HCT116 (cell line): ENCODE measurements at regions not wholly inside any gene's neighbourhood (a gene's known extent, or its start where the extent isn't known, plus 50 kb on each side); places are given as distances from the start of the nearest gene placed in this dataset.

Experiments used
- ATAC-seq: fragments of 200-7000 bp; cut with Tn5 transposase; 2 replicates; pipeline ENCODE4 v1.9.1; 2020; ENCODE audit warnings: mild to moderate bottlenecking, moderate library complexity
- BruUV-seq: library from RNA; stranded (reverse); fragments of 400-500 nt; replicated peaks from 2 replicates; lab custom pipeline; 2021; lab: Mats Ljungman, UMichigan
- CTCF ChIA-PET: fragments of 300-600 bp; sonication (Branson Sonifier 250); formaldehyde crosslinking; loops from one replicate; lab custom pipeline; 2021; ENCODE audit warnings: antibody characterized with exemption; lab: Charles Lee
- POLR2A ChIA-PET: fragments of 300-600, 350-600 bp; sonication (Branson Sonifier 250); formaldehyde crosslinking; loops from one replicate; lab custom pipeline; 2021; ENCODE audit warnings: antibody characterized with exemption; lab: Charles Lee
- RAD21 ChIA-PET, 2 experiments: fragments of 300-600 bp; sonication (Branson Sonifier 250); formaldehyde crosslinking; loops; one replicate each; lab custom pipeline; 2023; ENCODE audit warnings: low total read pairs in 2 of 2; ENCODE audit not compliant: uncharacterized antibody in 2 of 2, unreplicated experiment in 2 of 2, low non-redundant PET in 1 of 2; lab: Charles Lee
- DNase-seq: peaks from one replicate; pipeline ENCODE4 v3.0.0-alpha.2; 2010; ENCODE audit warnings: low read depth, low spot score
- H2AFZ ChIP-seq: fragments of 200-600 bp; shearing (Covaris generic), sonication (generic); 2 replicates; pipeline ENCODE4 v1.6.1; 2017; ENCODE audit warnings: low read depth, mixed run types, mixed read lengths, antibody characterized with exemption, low read length; ENCODE audit not compliant: poor library complexity, severe bottlenecking
- H3K27ac ChIP-seq: 2 replicates; pipeline ENCODE4 v1.5.1; 2012; ENCODE audit warnings: low read depth, low read length
- H3K27me3 ChIP-seq: fragments of 200-600 bp; sonication (generic); 2 replicates; pipeline ENCODE4 v1.6.1; 2016; ENCODE audit warnings: mixed run types, low read length, mixed read lengths; ENCODE audit not compliant: insufficient read depth
- H3K36me3 ChIP-seq, 2 experiments: fragments of 200-500 bp in 1 of 2; fragments of 200-600 bp in 1 of 2; sonication (Bioruptor generic) in 1 of 2; sonication (generic) in 1 of 2; 2 replicates each; pipeline versions ENCODE4 v1.5.1 to v1.6.1; 2014 to 2016; ENCODE audit warnings: low read length in 2 of 2, inconsistent platforms in 1 of 2, mixed read lengths in 1 of 2, mixed run types in 1 of 2; ENCODE audit not compliant: insufficient read depth in 2 of 2, control insufficient read depth in 1 of 2
- H3K4me1 ChIP-seq, 2 experiments: fragments of 200-600 bp in 1 of 2; sonication (generic) in 1 of 2; 2 replicates each; pipeline versions ENCODE4 v1.5.1 to v1.6.1; 2012 to 2017; ENCODE audit warnings: low read length in 2 of 2, inconsistent platforms in 1 of 2, mild to moderate bottlenecking in 1 of 2, mixed read lengths in 1 of 2, mixed run types in 1 of 2, moderate library complexity in 1 of 2; ENCODE audit not compliant: insufficient read depth in 2 of 2, control insufficient read depth in 1 of 2
- H3K4me2 ChIP-seq: fragments of 200-600 bp; sonication (generic); 2 replicates; pipeline ENCODE4 v1.6.1; 2017; ENCODE audit warnings: mixed run types, low read length, mixed read lengths
- H3K4me3 ChIP-seq, 2 experiments: fragments of 200-600 bp in 1 of 2; sonication (generic) in 1 of 2; replicated peaks in 1 of 2; 2 replicates each; pipeline ENCODE4 v1.5.1; 2011 to 2016; ENCODE audit warnings: low read length in 2 of 2, control low read depth in 1 of 2, low read depth in 1 of 2, mild to moderate bottlenecking in 1 of 2, mixed read lengths in 1 of 2, mixed run types in 1 of 2
- H3K79me2 ChIP-seq: fragments of 200-600 bp; sonication (generic); 2 replicates; pipeline ENCODE4 v1.6.1; 2017; ENCODE audit warnings: mild to moderate bottlenecking, mixed run types, low read length, moderate library complexity, mixed read lengths; ENCODE audit not compliant: insufficient read depth
- H3K9ac ChIP-seq: fragments of 200-600 bp; sonication (generic); 2 replicates; pipeline ENCODE4 v1.6.1; 2016; ENCODE audit warnings: low read length, mixed read lengths
- H3K9me2 ChIP-seq: fragments of 200-600 bp; sonication (generic), shearing (Covaris generic); 2 replicates; pipeline ENCODE4 v1.6.1; 2017; ENCODE audit warnings: mixed run types, mild to moderate bottlenecking, moderate library complexity; ENCODE audit not compliant: insufficient read depth
- H3K9me3 ChIP-seq, 2 experiments: fragments of 200-500 bp in 1 of 2; fragments of 200-600 bp in 1 of 2; sonication (Bioruptor generic) in 1 of 2; sonication (generic) in 1 of 2; 2 replicates each; pipeline ENCODE4 v1.6.1; 2014 to 2017; ENCODE audit warnings: low read length in 2 of 2, mixed read lengths in 2 of 2, inconsistent platforms in 1 of 2, low read depth in 1 of 2, mild to moderate bottlenecking in 1 of 2, mixed run types in 1 of 2, moderate library complexity in 1 of 2; ENCODE audit not compliant: control insufficient read depth in 1 of 2, insufficient read depth in 1 of 2
- H4K20me1 ChIP-seq: fragments of 200-600 bp; sonication (generic), shearing (Covaris generic); 2 replicates; pipeline ENCODE4 v1.6.1; 2017; ENCODE audit warnings: mixed run types, mild to moderate bottlenecking, moderate library complexity; ENCODE audit not compliant: insufficient read depth
- ATF3 ChIP-seq: IDR thresholded peaks from 2 replicates; pipeline ENCODE4 v1.6.1; 2012
- CEBPB ChIP-seq: IDR thresholded peaks from 2 replicates; pipeline ENCODE4 v1.6.1; 2012; ENCODE audit warnings: low read depth
- CTCF ChIP-seq, 3 experiments: fragments of 200-600 bp in 1 of 3; sonication (generic) in 1 of 3; IDR thresholded peaks in 2 of 3; conservative IDR thresholded peaks in 1 of 3; 2 replicates each; pipeline ENCODE4 v1.5.1; 2012 to 2017; ENCODE audit warnings: low read depth in 2 of 3, low read length in 2 of 3, antibody characterized with exemption in 1 of 3, borderline replicate concordance in 1 of 3, control low read depth in 1 of 3, mild to moderate bottlenecking in 1 of 3, mixed read lengths in 1 of 3, mixed run types in 1 of 3, moderate library complexity in 1 of 3; ENCODE audit not compliant: insufficient read depth in 1 of 3
- EGR1 ChIP-seq: IDR thresholded peaks from 2 replicates; pipeline ENCODE4 v1.6.1; 2012; ENCODE audit warnings: low read depth
- ELF1 ChIP-seq: IDR thresholded peaks from 2 replicates; pipeline ENCODE4 v1.6.1; 2012; ENCODE audit warnings: low read depth, borderline replicate concordance
- EZH2 ChIP-seq: fragments of 200-600 bp; sonication (generic); IDR thresholded peaks from 2 replicates; pipeline ENCODE4 v1.6.1; 2017; ENCODE audit warnings: antibody characterized with exemption, mixed run types
- EZH2phosphoT487 ChIP-seq: fragments of 200-600 bp; IDR thresholded peaks from 2 replicates; pipeline ENCODE4 v1.6.1; 2018; ENCODE audit warnings: antibody characterized with exemption, borderline replicate concordance
- FOSL1 ChIP-seq: IDR thresholded peaks from 2 replicates; pipeline ENCODE4 v1.6.1; 2012; ENCODE audit warnings: low read depth
- JUND ChIP-seq: IDR thresholded peaks from 2 replicates; pipeline ENCODE4 v1.6.1; 2012
- POLR2AphosphoS5 ChIP-seq: IDR thresholded peaks from 2 replicates; pipeline ENCODE4 v1.6.1; 2011; ENCODE audit warnings: mild to moderate bottlenecking, low read depth, low read length, moderate library complexity
- REST ChIP-seq: IDR thresholded peaks from 2 replicates; pipeline ENCODE4 v1.6.1; 2012; ENCODE audit warnings: low read depth
- SP1 ChIP-seq: IDR thresholded peaks from 2 replicates; pipeline ENCODE4 v1.6.1; 2012; ENCODE audit warnings: low read depth
- SRF ChIP-seq: IDR thresholded peaks from 2 replicates; pipeline ENCODE4 v1.6.1; 2012; ENCODE audit warnings: low read depth
- TCF7L2 ChIP-seq: IDR thresholded peaks from 2 replicates; pipeline ENCODE4 v1.7.0; 2011; ENCODE audit warnings: borderline replicate concordance, inconsistent platforms; ENCODE audit not compliant: insufficient read depth, insufficient read length; ENCODE audit errors: extremely low read depth
- YY1 ChIP-seq: IDR thresholded peaks from 2 replicates; pipeline ENCODE4 v1.6.1; 2011; ENCODE audit warnings: low read length, low read depth, moderate library complexity, mild to moderate bottlenecking; ENCODE audit not compliant: insufficient replicate concordance; ENCODE audit errors: extremely low read depth
- ZFX ChIP-seq: fragments of 450-650 bp; IDR thresholded peaks from 2 replicates; pipeline ENCODE4 v1.6.1; 2017
- ZNF274 ChIP-seq: fragments of 200-500 bp; sonication (Bioruptor generic); IDR thresholded peaks from 2 replicates; pipeline ENCODE4 v1.6.1; 2014; ENCODE audit warnings: mild to moderate bottlenecking, low read depth, low read length, inconsistent platforms
- intact Hi-C: fragments of 100-400 bp; cut with micrococcal nuclease; formaldehyde crosslinking; loops from 2 replicates; pipeline ENCODE4 v1.10.0; 2022

DNA sequence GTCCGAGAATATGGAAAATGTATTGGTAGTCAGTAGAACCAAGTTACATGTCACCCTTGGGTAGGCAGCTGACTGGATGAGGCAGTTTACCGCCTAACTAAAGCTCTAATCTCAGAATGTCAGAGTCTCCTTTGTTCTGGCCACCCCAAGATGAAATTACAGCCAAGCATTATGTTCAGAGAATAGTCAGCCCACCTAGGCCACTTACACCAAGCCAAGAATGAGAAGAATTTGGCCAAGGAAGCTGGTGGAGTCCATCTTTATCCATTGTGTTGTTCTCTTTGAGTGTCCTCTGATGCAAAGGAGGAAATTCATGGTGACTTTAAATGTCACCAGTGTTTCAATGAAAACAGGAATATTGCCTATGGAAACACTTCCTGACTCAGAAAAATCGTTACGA is 275.1 kb upstream of the MAP3K1 start:
- ATAC-seq (no peak), DNase-seq (no peak)
- ChIA-PET RAD21 (no interaction called here), POLR2A (no interaction called here), CTCF (no interaction called here)
- Histone ChIP-seq H3K36me3 (no peaks in the 10 kb centered on the region), H3K4me3 (no peak overlapping the region), H3K27ac (no peak overlapping the region), H3K4me1 (peaks cover 0 to 20% of the 10 kb centered on the region in 2 experiments; a peak in 2 of 4 replicates), H3K4me2 (no peak overlapping the region), H4K20me1 (no peaks in the 10 kb centered on the region), H3K9me3 (no peaks in the 10 kb centered on the region), H3K9ac (no peak overlapping the region), H3K79me2 (no peaks in the 10 kb centered on the region), H3K27me3 (no peaks in the 10 kb centered on the region), H3K9me2 (no peaks in the 10 kb centered on the region), H2AFZ (no peak overlapping the region)
- intact Hi-C loops: no loop called here
- TF ChIP-seq EZH2phosphoT487 (no peak), YY1 (no peak), FOSL1 (no peak), ATF3 (no peak), CEBPB (no peak), ZFX (no peak), ELF1 (no peak), TCF7L2 (no peak), ZNF274 (no peak), SRF (no peak), REST (no peak), CTCF (IDR thresholded peaks at IDR 0.05 in 2 of 3, conservative IDR thresholded peaks at IDR 0.05 in 1 of 3; ENCODE audit: borderline replicate concordance in 1 of 3, insufficient read depth in 1 of 3, low read depth in 2 of 3, low read length in 2 of 3) (no peak), EZH2 (no peak), SP1 (no peak), JUND (no peak), POLR2AphosphoS5 (no peak), EGR1 (no peak)
- BruUV-seq: no TSS peak
